ENCODE measurements at regions not wholly inside any gene's neighbourhood (a gene's known extent, or its start where the extent isn't known, plus 50 kb on each side); places are given as distances from the start of the nearest gene placed in this dataset.

GRCh38 chr2:16971722-16972234 lies 306.1 kb upstream of the CYRIA start:
- TF ChIP-seq POLR2AphosphoS5 (IDR thresholded peaks at IDR 0.05; ENCODE audit: insufficient read depth in 1 of 2, low read depth in 1 of 2) = no peak
- no peak for TF ChIP-seq CTCF (IDR thresholded peaks at IDR 0.05)
